DND-41 (cell line): ENCODE measurements at regions not wholly inside any gene's neighbourhood (a gene's known extent, or its start where the extent isn't known, plus 50 kb on each side); places are given as distances from the start of the nearest gene placed in this dataset.

Experiments
- ATAC-seq: fragments of 200-7000 bp; cut with Tn5 transposase; 3 replicates; pipeline ENCODE4 v1.9.1; 2021; ENCODE audit warnings: low read depth; ENCODE audit not compliant: insufficient read depth
- DNase-seq: peaks from one replicate; pipeline ENCODE4 v3.0.0-alpha.2; 2020
- H2AFZ ChIP-seq: 2 replicates; pipeline ENCODE4 v1.6.0; 2012; ENCODE audit warnings: low read depth, low read length
- H3K27ac ChIP-seq: 2 replicates; pipeline ENCODE4 v1.5.1; 2012; ENCODE audit warnings: low read length, inconsistent platforms
- H3K27me3 ChIP-seq: fragments of 200-600 bp; sonication (generic); 2 replicates; pipeline ENCODE4 v1.6.0; 2012; ENCODE audit warnings: low read length, mild to moderate bottlenecking, inconsistent platforms; ENCODE audit not compliant: insufficient read depth, poor library complexity
- H3K36me3 ChIP-seq: 2 replicates; pipeline ENCODE4 v1.5.1; 2012; ENCODE audit warnings: low read length, inconsistent platforms; ENCODE audit not compliant: insufficient read depth
- H3K4me1 ChIP-seq: 2 replicates; pipeline ENCODE4 v1.5.1; 2012; ENCODE audit warnings: mild to moderate bottlenecking, low read length; ENCODE audit not compliant: insufficient read depth
- H3K4me2 ChIP-seq: 2 replicates; pipeline ENCODE4 v1.6.0; 2012; ENCODE audit warnings: mild to moderate bottlenecking, moderate library complexity, low read length, inconsistent platforms; ENCODE audit not compliant: insufficient read depth
- H3K4me3 ChIP-seq, 2 experiments: fragments of 200-600 bp in 1 of 2; shearing (Covaris generic) in 1 of 2; 2 replicates each; pipeline ENCODE4 v1.5.1; 2012 to 2016; ENCODE audit warnings: inconsistent platforms in 2 of 2, low read length in 2 of 2, mild to moderate bottlenecking in 2 of 2, low read depth in 1 of 2, moderate library complexity in 1 of 2
- H3K79me2 ChIP-seq: 2 replicates; pipeline ENCODE4 v1.6.0; 2012; ENCODE audit warnings: low read length, inconsistent platforms; ENCODE audit not compliant: insufficient read depth
- H3K9ac ChIP-seq: 2 replicates; pipeline ENCODE4 v1.6.0; 2012; ENCODE audit warnings: low read depth, mild to moderate bottlenecking, inconsistent platforms, low read length, moderate library complexity
- H3K9me3 ChIP-seq: 2 replicates; pipeline ENCODE4 v1.5.1; 2012; ENCODE audit warnings: low read length, moderate library complexity, mild to moderate bottlenecking, inconsistent platforms; ENCODE audit not compliant: insufficient read depth, severe bottlenecking
- H4K20me1 ChIP-seq: 2 replicates; pipeline ENCODE4 v1.6.0; 2012; ENCODE audit warnings: low read length; ENCODE audit not compliant: insufficient read depth
- EZH2 ChIP-seq: IDR thresholded peaks from 3 replicates; pipeline ENCODE4 v1.6.1; 2012; ENCODE audit warnings: borderline replicate concordance, low read depth, mild to moderate bottlenecking, moderate library complexity, low read length, inconsistent platforms; ENCODE audit not compliant: severe bottlenecking
- TF ChIP-seq, protein P1 (sequence below): IDR thresholded peaks from 2 replicates; pipeline ENCODE4 v1.5.1; 2012; ENCODE audit warnings: borderline replicate concordance, low read length, moderate library complexity, mild to moderate bottlenecking; ENCODE audit not compliant: poor library complexity, severe bottlenecking; ENCODE audit errors: extremely low read depth

DNA sequence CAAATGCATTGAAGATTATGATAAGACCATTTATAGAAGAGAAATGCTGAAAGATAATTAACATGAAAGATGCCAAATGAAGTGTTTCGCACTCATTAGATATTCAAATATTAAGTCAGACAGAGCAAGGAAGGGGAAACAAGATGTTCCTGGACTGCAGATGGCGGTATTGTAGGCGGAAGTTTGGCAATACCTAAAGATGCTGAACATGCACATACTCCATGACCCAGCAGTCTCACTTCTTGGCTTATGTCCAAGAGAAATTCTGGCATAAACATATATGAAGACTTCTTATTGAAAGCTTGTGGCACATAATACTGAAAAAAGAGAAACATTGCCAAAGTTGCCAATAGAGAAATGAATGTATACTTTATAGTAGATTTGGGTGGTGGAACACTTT lies 325.4 kb upstream of the SEMA3C start:
- no peak overlapping the region for H2AFZ ChIP-seq
- DNase-seq = no peak
- no peaks in the 10 kb centered on the region for H4K20me1 ChIP-seq
- H3K4me3 ChIP-seq = no peak overlapping the region
- H3K9ac ChIP-seq = no peak overlapping the region
- H3K36me3 ChIP-seq = no peaks in the 10 kb centered on the region
- no peaks in the 10 kb centered on the region for H3K4me1 ChIP-seq
- no peaks in the 10 kb centered on the region for H3K9me3 ChIP-seq
- ATAC-seq = no peak
- no peak overlapping the region for H3K27ac ChIP-seq
- no peaks in the 10 kb centered on the region for H3K27me3 ChIP-seq
- no peaks in the 10 kb centered on the region for H3K79me2 ChIP-seq
- no peak overlapping the region for H3K4me2 ChIP-seq
- TF ChIP-seq, protein P1, sequence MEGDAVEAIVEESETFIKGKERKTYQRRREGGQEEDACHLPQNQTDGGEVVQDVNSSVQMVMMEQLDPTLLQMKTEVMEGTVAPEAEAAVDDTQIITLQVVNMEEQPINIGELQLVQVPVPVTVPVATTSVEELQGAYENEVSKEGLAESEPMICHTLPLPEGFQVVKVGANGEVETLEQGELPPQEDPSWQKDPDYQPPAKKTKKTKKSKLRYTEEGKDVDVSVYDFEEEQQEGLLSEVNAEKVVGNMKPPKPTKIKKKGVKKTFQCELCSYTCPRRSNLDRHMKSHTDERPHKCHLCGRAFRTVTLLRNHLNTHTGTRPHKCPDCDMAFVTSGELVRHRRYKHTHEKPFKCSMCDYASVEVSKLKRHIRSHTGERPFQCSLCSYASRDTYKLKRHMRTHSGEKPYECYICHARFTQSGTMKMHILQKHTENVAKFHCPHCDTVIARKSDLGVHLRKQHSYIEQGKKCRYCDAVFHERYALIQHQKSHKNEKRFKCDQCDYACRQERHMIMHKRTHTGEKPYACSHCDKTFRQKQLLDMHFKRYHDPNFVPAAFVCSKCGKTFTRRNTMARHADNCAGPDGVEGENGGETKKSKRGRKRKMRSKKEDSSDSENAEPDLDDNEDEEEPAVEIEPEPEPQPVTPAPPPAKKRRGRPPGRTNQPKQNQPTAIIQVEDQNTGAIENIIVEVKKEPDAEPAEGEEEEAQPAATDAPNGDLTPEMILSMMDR = no peak
- TF ChIP-seq EZH2 = no peak

DNA sequence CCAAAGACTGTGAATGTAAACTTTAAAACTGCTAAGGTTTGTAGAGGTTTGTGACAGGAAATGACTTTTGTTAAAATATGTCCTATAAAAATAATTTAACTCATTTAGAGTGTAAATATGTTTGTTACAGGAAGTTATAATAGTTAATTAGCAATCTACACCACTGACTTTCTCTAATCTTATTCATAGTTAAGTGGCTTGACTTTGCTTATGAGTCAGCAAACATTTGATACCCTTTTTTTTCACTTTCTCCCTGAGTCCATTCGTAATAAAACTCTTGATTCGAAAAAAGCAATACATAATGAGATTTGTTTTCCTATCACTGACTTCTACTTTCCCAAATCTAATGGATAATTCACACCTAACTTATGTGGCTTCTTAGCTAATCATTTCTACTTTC lies 317.7 kb upstream of the SEMA3C start:
- no peaks in the 10 kb centered on the region for H4K20me1 ChIP-seq
- no peaks in the 10 kb centered on the region for H3K4me1 ChIP-seq
- DNase-seq (no peak), ATAC-seq (no peak)
- no peak overlapping the region for H3K4me3 ChIP-seq
- no peaks in the 10 kb centered on the region for H3K36me3 ChIP-seq
- H2AFZ ChIP-seq = no peak overlapping the region
- no peak overlapping the region for H3K27ac ChIP-seq
- TF ChIP-seq EZH2 = no peak
- TF ChIP-seq, protein P1 = no peak
- H3K9me3 ChIP-seq = no peaks in the 10 kb centered on the region
- no peaks in the 10 kb centered on the region for H3K27me3 ChIP-seq
- H3K79me2 ChIP-seq = no peaks in the 10 kb centered on the region
- no peak overlapping the region for H3K4me2 ChIP-seq
- H3K9ac ChIP-seq = no peak overlapping the region

DNA sequence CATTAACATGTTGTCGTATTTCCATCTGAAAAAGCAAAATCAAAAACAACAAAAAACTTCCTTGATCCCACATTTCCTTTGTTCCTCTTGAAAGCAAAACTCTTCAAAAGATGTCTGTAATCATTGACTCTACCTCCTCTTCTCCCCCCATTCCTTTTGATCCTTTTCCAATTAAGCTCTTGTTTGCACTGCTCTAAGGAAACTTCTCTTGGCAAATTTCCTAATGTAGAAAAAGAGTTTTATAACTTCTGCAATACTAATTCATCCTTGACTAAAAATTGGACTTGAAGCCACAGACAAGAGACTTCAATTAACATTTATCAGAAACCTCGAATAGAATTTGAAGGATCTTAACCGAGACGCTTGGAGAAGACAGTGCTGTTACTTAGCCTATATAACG lies 317.1 kb upstream of the SEMA3C start:
- Histone ChIP-seq H3K9ac (no peak overlapping the region), H3K36me3 (no peaks in the 10 kb centered on the region), H3K79me2 (no peaks in the 10 kb centered on the region), H3K4me3 (no peak overlapping the region), H3K4me2 (no peak overlapping the region), H3K4me1 (no peaks in the 10 kb centered on the region), H4K20me1 (no peaks in the 10 kb centered on the region), H3K9me3 (no peaks in the 10 kb centered on the region), H3K27ac (no peak overlapping the region), H2AFZ (no peak overlapping the region), H3K27me3 (no peaks in the 10 kb centered on the region)
- DNase-seq (no peak), ATAC-seq (no peak)
- TF ChIP-seq, protein P1 = no peak
- TF ChIP-seq EZH2 = no peak

DNA sequence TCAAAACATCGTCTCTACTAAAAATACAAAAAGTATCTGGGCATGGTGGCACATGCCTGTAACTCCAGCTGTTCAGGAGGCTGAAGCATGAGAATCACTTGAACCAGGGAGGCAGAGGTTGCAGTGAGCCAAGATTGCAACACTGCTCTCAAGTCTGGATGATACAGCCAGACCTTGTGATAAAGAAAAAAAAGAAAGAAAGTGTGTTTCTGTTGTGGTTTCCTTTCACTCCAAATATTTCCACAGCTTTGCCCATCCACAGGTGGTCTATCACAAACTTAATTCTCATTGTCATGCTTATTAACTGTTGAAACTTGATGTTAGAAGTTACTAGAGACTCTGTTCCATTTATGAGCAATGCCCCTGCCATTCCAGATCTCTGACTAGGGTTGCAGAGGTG lies 316.0 kb upstream of the SEMA3C start:
- Histone ChIP-seq H3K9ac (no peak overlapping the region), H3K36me3 (no peaks in the 10 kb centered on the region), H2AFZ (no peak overlapping the region), H3K4me3 (no peak overlapping the region), H3K4me2 (no peak overlapping the region), H3K4me1 (no peaks in the 10 kb centered on the region), H3K79me2 (no peaks in the 10 kb centered on the region), H3K27me3 (no peaks in the 10 kb centered on the region), H3K9me3 (no peaks in the 10 kb centered on the region), H3K27ac (no peak overlapping the region), H4K20me1 (no peaks in the 10 kb centered on the region)
- no peak for TF ChIP-seq EZH2
- TF ChIP-seq, protein P1 = no peak
- DNase-seq (no peak), ATAC-seq (no peak)
